H1 (cell line): ENCODE measurements at regions not wholly inside any gene's neighbourhood (a gene's known extent, or its start where the extent isn't known, plus 50 kb on each side); places are given as distances from the start of the nearest gene placed in this dataset.

ENCODE experiments used
- CTCF ChIA-PET: fragments of 300-600 bp; sonication (Branson Sonifier 250); formaldehyde crosslinking; loops from one replicate; lab custom pipeline; 2021; ENCODE audit not compliant: partially characterized antibody; lab: Charles Lee
- POLR2A ChIA-PET: fragments of 300-600 bp; sonication (Branson Sonifier 250); formaldehyde crosslinking; loops from one replicate; lab custom pipeline; 2021; ENCODE audit warnings: inconsistent platforms; ENCODE audit not compliant: partially characterized antibody; lab: Charles Lee
- DNase-seq, 2 experiments: peaks; one replicate each; pipeline versions ENCODE4 v3.0.0 to v3.0.0-alpha.2; 2010 to 2022; ENCODE audit warnings: low spot score in 2 of 2, low read depth in 1 of 2, mixed read lengths in 1 of 2
- FAIRE-seq: peaks from 2 replicates; lab custom pipeline; 2011; peaks lifted over from hg19 to GRCh38; lab: Jason Lieb, UNC
- H2AFZ ChIP-seq: 2 replicates; pipeline ENCODE4 v1.8.1; 2012; ENCODE audit warnings: low read length, inconsistent platforms
- H2AK5ac ChIP-seq: 2 replicates; pipeline ENCODE4 v1.6.1; 2013; ENCODE audit warnings: low read depth, low read length
- H2BK120ac ChIP-seq: replicated peaks from 2 replicates; pipeline ENCODE3; 2013; ENCODE audit warnings: low read depth, low read length, inconsistent platforms
- H2BK12ac ChIP-seq: 2 replicates; pipeline ENCODE4 v1.6.1; 2013; ENCODE audit warnings: low read depth, low read length
- H2BK15ac ChIP-seq: 2 replicates; pipeline ENCODE4 v1.6.1; 2013; ENCODE audit warnings: low read length
- H2BK20ac ChIP-seq: 2 replicates; pipeline ENCODE4 v1.6.1; 2013; ENCODE audit warnings: low read length
- H2BK5ac ChIP-seq: 2 replicates; pipeline ENCODE4 v1.6.1; 2013; ENCODE audit warnings: low read depth, low read length
- H3K14ac ChIP-seq: 2 replicates; pipeline ENCODE4 v1.6.1; 2013; ENCODE audit warnings: inconsistent platforms; ENCODE audit not compliant: insufficient read length
- H3K18ac ChIP-seq: 2 replicates; pipeline ENCODE4 v1.6.1; 2013; ENCODE audit warnings: low read length; ENCODE audit errors: extremely low read depth
- H3K23ac ChIP-seq: 2 replicates; pipeline ENCODE4 v1.6.1; 2013; ENCODE audit warnings: inconsistent platforms; ENCODE audit not compliant: insufficient read length
- H3K23me2 ChIP-seq: 2 replicates; pipeline ENCODE4 v1.6.1; 2013; ENCODE audit warnings: low read depth, low read length
- H3K27ac ChIP-seq: 2 replicates; pipeline ENCODE4 v1.6.1; 2011; ENCODE audit warnings: low read depth, low read length, inconsistent platforms
- H3K27me3 ChIP-seq, 4 experiments: replicated peaks in 1 of 4; 1 replicate in 1 of 4; 2 replicates in 3 of 4; pipeline versions ENCODE4 v1.6.1 to v1.8.1; 2011 to 2013; ENCODE audit warnings: low read length in 3 of 4, mild to moderate bottlenecking in 3 of 4, inconsistent platforms in 2 of 4, mixed read lengths in 2 of 4, moderate library complexity in 1 of 4; ENCODE audit not compliant: control insufficient read depth in 3 of 4, insufficient read depth in 3 of 4; ENCODE audit errors: extremely low read depth in 1 of 4
- H3K36me3 ChIP-seq, 4 experiments: 2 replicates each; pipeline versions ENCODE4 v1.6.1 to v1.8.1; 2011 to 2013; ENCODE audit warnings: mild to moderate bottlenecking in 4 of 4, low read length in 3 of 4, moderate library complexity in 2 of 4, control low read depth in 1 of 4, inconsistent platforms in 1 of 4; ENCODE audit not compliant: insufficient read depth in 4 of 4, control insufficient read depth in 2 of 4
- H3K4ac ChIP-seq: replicated peaks from 2 replicates; pipeline ENCODE3; 2013; ENCODE audit warnings: low read length, low read depth, mixed read lengths, inconsistent platforms; ENCODE audit not compliant: insufficient read length
- H3K4me1 ChIP-seq, 4 experiments: replicated peaks in 1 of 4; 1 replicate in 1 of 4; 2 replicates in 3 of 4; pipeline versions ENCODE4 v1.6.1 to v1.8.1; 2011 to 2013; ENCODE audit warnings: low read length in 3 of 4, inconsistent platforms in 2 of 4, mixed read lengths in 1 of 4; ENCODE audit not compliant: insufficient read depth in 4 of 4, control insufficient read depth in 3 of 4
- H3K4me2 ChIP-seq, 2 experiments: 2 replicates each; pipeline versions ENCODE4 v1.6.1 to v1.8.1; 2011 to 2013; ENCODE audit warnings: low read depth in 2 of 2, low read length in 2 of 2, control low read depth in 1 of 2, inconsistent platforms in 1 of 2, mild to moderate bottlenecking in 1 of 2; ENCODE audit not compliant: insufficient read depth in 1 of 2
- H3K4me3 ChIP-seq, 4 experiments: fragments of 200-600, 300-600 bp in 1 of 4; sonication (generic), shearing (Covaris generic), sonication (Bioruptor Twin) in 1 of 4; 2 replicates each; pipeline versions ENCODE4 v1.5.1 to v1.8.1; 2011 to 2016; ENCODE audit warnings: low read length in 4 of 4, low read depth in 3 of 4, control low read depth in 2 of 4, inconsistent platforms in 2 of 4, mild to moderate bottlenecking in 2 of 4, mixed read lengths in 1 of 4, moderate library complexity in 1 of 4; ENCODE audit not compliant: insufficient read depth in 2 of 4; ENCODE audit errors: extremely low read depth in 1 of 4
- H3K56ac ChIP-seq: replicated peaks from 2 replicates; pipeline ENCODE3; 2013; ENCODE audit warnings: low read depth, mild to moderate bottlenecking, mixed read lengths, low read length, inconsistent platforms; ENCODE audit not compliant: insufficient read length
- H3K79me1 ChIP-seq: 2 replicates; pipeline ENCODE4 v1.6.1; 2013; ENCODE audit warnings: low read depth, low read length, control low read depth
- H3K79me2 ChIP-seq, 2 experiments: 2 replicates each; pipeline versions ENCODE4 v1.6.1 to v1.8.1; 2012 to 2013; ENCODE audit warnings: low read length in 2 of 2, mild to moderate bottlenecking in 2 of 2, inconsistent platforms in 1 of 2; ENCODE audit not compliant: insufficient read depth in 2 of 2, control insufficient read depth in 1 of 2
- H3K9ac ChIP-seq, 4 experiments: replicated peaks in 1 of 4; 1 replicate in 1 of 4; 2 replicates in 3 of 4; pipeline versions ENCODE4 v1.6.1 to v1.8.1; 2011 to 2013; ENCODE audit warnings: low read depth in 3 of 4, low read length in 3 of 4, control low read depth in 2 of 4, mild to moderate bottlenecking in 2 of 4, moderate library complexity in 2 of 4, inconsistent platforms in 1 of 4; ENCODE audit errors: extremely low read depth in 1 of 4
- H3K9me3 ChIP-seq, 2 experiments: 2 replicates each; pipeline versions ENCODE4 v1.6.1 to v1.8.1; 2012 to 2013; ENCODE audit warnings: mild to moderate bottlenecking in 2 of 2, moderate library complexity in 2 of 2, control low read depth in 1 of 2, inconsistent platforms in 1 of 2, low read depth in 1 of 2, low read length in 1 of 2, mixed read lengths in 1 of 2; ENCODE audit not compliant: insufficient read depth in 2 of 2
- H4K20me1 ChIP-seq, 2 experiments: replicated peaks in 1 of 2; 2 replicates each; pipeline versions ENCODE3 to v1.8.1; 2011 to 2013; ENCODE audit warnings: inconsistent platforms in 2 of 2, low read length in 2 of 2, mild to moderate bottlenecking in 1 of 2; ENCODE audit not compliant: insufficient read depth in 2 of 2, control insufficient read depth in 1 of 2
- H4K5ac ChIP-seq: 2 replicates; pipeline ENCODE4 v1.6.1; 2013; ENCODE audit warnings: low read length, low read depth, mixed read lengths, inconsistent platforms; ENCODE audit not compliant: insufficient read length
- H4K8ac ChIP-seq: 2 replicates; pipeline ENCODE4 v1.8.0; 2013; ENCODE audit warnings: mild to moderate bottlenecking, moderate library complexity, low read length, inconsistent platforms; ENCODE audit not compliant: insufficient read depth; ENCODE audit errors: extremely low read depth
- H4K91ac ChIP-seq: replicated peaks from 2 replicates; pipeline ENCODE3; 2013; ENCODE audit warnings: low read length, mixed read lengths, inconsistent platforms; ENCODE audit not compliant: insufficient read length
- ATF2 ChIP-seq: IDR thresholded peaks from 2 replicates; pipeline ENCODE4 v1.6.1; 2012; ENCODE audit warnings: low read length, inconsistent platforms
- BCL11A ChIP-seq, 2 experiments: IDR thresholded peaks; one replicate each; pipeline ENCODE4 v1.6.1; 2011; ENCODE audit warnings: low read depth in 2 of 2, low read length in 2 of 2, mild to moderate bottlenecking in 2 of 2
- CTBP2 ChIP-seq: IDR thresholded peaks from 2 replicates; pipeline ENCODE4 v1.7.0; 2011; ENCODE audit warnings: borderline replicate concordance, mild to moderate bottlenecking, moderate library complexity, mixed read lengths, low read length; ENCODE audit not compliant: insufficient read depth, insufficient read length
- EGR1 ChIP-seq: IDR thresholded peaks from 2 replicates; pipeline ENCODE4 v1.6.1; 2011; ENCODE audit warnings: low read depth, low read length, borderline replicate concordance
- EP300 ChIP-seq, 2 experiments: IDR thresholded peaks; 1 replicate in 1 of 2; 2 replicates in 1 of 2; pipeline ENCODE4 v1.6.1; 2011 to 2012; ENCODE audit warnings: low read depth in 2 of 2, low read length in 2 of 2, mild to moderate bottlenecking in 2 of 2, borderline replicate concordance in 1 of 2, inconsistent platforms in 1 of 2, moderate library complexity in 1 of 2
- EZH2 ChIP-seq: fragments of 200-600 bp; sonication (generic); IDR thresholded peaks from 2 replicates; pipeline ENCODE4 v1.7.1; 2012; ENCODE audit warnings: low read depth, mild to moderate bottlenecking, moderate library complexity, low read length, inconsistent platforms; ENCODE audit not compliant: severe bottlenecking
- KDM1A ChIP-seq: fragments of 200-600, 300-600 bp; sonication (generic); IDR thresholded peaks from 2 replicates; pipeline ENCODE4 v1.7.1; 2016; ENCODE audit warnings: mild to moderate bottlenecking, low read length, borderline replicate concordance
- KDM5A ChIP-seq: fragments of 200-600 bp; IDR thresholded peaks from 2 replicates; pipeline ENCODE4 v1.7.1; 2012; ENCODE audit warnings: mild to moderate bottlenecking, low read length, inconsistent platforms, mixed read lengths
- POLR2A ChIP-seq, 2 experiments: IDR thresholded peaks; 1 replicate in 1 of 2; 2 replicates in 1 of 2; pipeline ENCODE4 v1.6.1; 2011; ENCODE audit warnings: low read depth in 2 of 2, low read length in 2 of 2, mild to moderate bottlenecking in 2 of 2; ENCODE audit errors: control extremely low read depth in 1 of 2
- SIN3A ChIP-seq, 2 experiments: IDR thresholded peaks in 1 of 2; conservative IDR thresholded peaks in 1 of 2; 2 replicates each; pipeline ENCODE4 v1.6.1; 2011 to 2012; ENCODE audit warnings: low read length in 2 of 2, improper control_type of control experiment in 1 of 2, low read depth in 1 of 2, mild to moderate bottlenecking in 1 of 2
- SIX5 ChIP-seq: IDR thresholded peaks from 2 replicates; pipeline ENCODE4 v1.6.1; 2011; ENCODE audit warnings: mild to moderate bottlenecking, low read depth, low read length
- TCF12 ChIP-seq: IDR thresholded peaks from 2 replicates; pipeline ENCODE4 v1.6.1; 2011; ENCODE audit warnings: low read depth, mild to moderate bottlenecking, low read length
- USF2 ChIP-seq: IDR thresholded peaks from 2 replicates; pipeline ENCODE4 v1.6.1; 2011; ENCODE audit warnings: low read length, improper control_type of control experiment

DNA sequence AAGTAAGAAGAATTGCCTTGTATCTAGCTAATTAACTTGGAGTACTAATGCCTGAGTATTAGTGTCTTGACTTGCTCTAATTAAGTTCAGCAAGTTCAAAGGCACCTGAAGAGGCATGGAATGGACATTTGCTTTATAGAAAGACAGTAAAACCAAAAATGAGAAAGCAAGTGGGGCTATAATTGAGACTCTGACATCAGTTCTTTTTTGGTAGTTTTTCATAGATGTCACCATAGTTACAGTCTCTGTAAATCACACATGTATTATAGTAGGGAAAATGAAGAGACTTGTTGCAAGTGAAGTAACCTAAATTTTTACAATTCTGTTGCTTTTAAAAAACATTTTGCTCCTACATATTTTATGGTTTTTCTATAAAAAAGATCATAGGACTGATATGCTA is 178.0 kb downstream of the HIPK3 start:
- Histone ChIP-seq H3K18ac (no peak overlapping the region), H3K56ac (no peak overlapping the region), H2AK5ac (no peak overlapping the region), H3K4me2 (no peak overlapping the region), H3K23me2 (no peaks in the 10 kb centered on the region), H3K27ac (no peak overlapping the region), H2BK12ac (no peak overlapping the region), H3K14ac (no peak overlapping the region), H2AFZ (no peak overlapping the region), H2BK15ac (no peak overlapping the region), H4K20me1 (no peaks in the 10 kb centered on the region), H3K27me3 (no peaks in the 10 kb centered on the region), H2BK5ac (no peak overlapping the region), H3K23ac (no peak overlapping the region), H3K4ac (no peak overlapping the region), H3K4me1 (no peaks in the 10 kb centered on the region), H3K79me1 (no peaks in the 10 kb centered on the region), H3K36me3 (no peaks in the 10 kb centered on the region), H2BK20ac (no peak overlapping the region), H4K91ac (no peak overlapping the region), H4K5ac (no peak overlapping the region), H4K8ac (no peak overlapping the region), H3K9me3 (peaks cover 0 to 8% of the 10 kb centered on the region in 2 experiments; a peak in 2 of 4 replicates), H2BK120ac (no peak overlapping the region), H3K9ac (no peak overlapping the region), H3K4me3 (no peak overlapping the region), H3K79me2 (no peaks in the 10 kb centered on the region)
- ChIA-PET POLR2A (no interaction called here), CTCF (no interaction called here)
- FAIRE-seq (no peak), DNase-seq (no peak)
- TF ChIP-seq EZH2 (no peak), EGR1 (no peak), TCF12 (no peak), SIN3A (conservative IDR thresholded peaks at IDR 0.05 in 1 of 2, IDR thresholded peaks at IDR 0.05 in 1 of 2; ENCODE audit: low read depth in 1 of 2, low read length in 2 of 2) (no peak), KDM5A (no peak), CTBP2 (no peak), ATF2 (no peak), SIX5 (no peak), POLR2A (IDR thresholded peaks at IDR 0.05; ENCODE audit: control extremely low read depth in 1 of 2, low read depth in 2 of 2, low read length in 2 of 2) (no peak), BCL11A (IDR thresholded peaks at IDR 0.05; ENCODE audit: low read depth in 2 of 2, low read length in 2 of 2) (no peak), EP300 (IDR thresholded peaks at IDR 0.05; ENCODE audit: borderline replicate concordance in 1 of 2, low read depth in 2 of 2, low read length in 2 of 2) (no peak), KDM1A (no peak), USF2 (no peak)
